Naive thymus-derived CD4-positive, alpha-beta T cell (primary cell): ENCODE measurements at regions not wholly inside any gene's neighbourhood (a gene's known extent, or its start where the extent isn't known, plus 50 kb on each side); places are given as distances from the start of the nearest gene placed in this dataset.

Experiments
- ATAC-seq: fragments of 150-1000 bp; cut with Tn5 transposase; 2 replicates; pipeline ENCODE4 v1.10.0; 2021; ENCODE audit warnings: mild to moderate bottlenecking, moderate library complexity
- CTCF ChIA-PET: fragments of 350-600 bp; sonication (Branson Sonifier 250); formaldehyde crosslinking; loops from one replicate; lab custom pipeline; 2021; ENCODE audit warnings: antibody characterized with exemption; lab: Charles Lee
- POLR2A ChIA-PET: fragments of 350-600 bp; sonication (Branson Sonifier 250); formaldehyde crosslinking; loops from one replicate; lab custom pipeline; 2021; ENCODE audit warnings: antibody characterized with exemption, inconsistent platforms; lab: Charles Lee
- DNase-seq, 9 donors: peaks; one replicate each; pipeline versions ENCODE4 v3.0.0 to v3.0.0-alpha.2; 2020 to 2022; ENCODE audit warnings: mixed read lengths in 1 of 9
- H3K27ac ChIP-seq: one replicate; pipeline ENCODE4 v1.7.0; 2013; ENCODE audit warnings: mild to moderate bottlenecking, low read depth, low read length, moderate library complexity
- H3K27me3 ChIP-seq, 2 donors: one replicate each; pipeline ENCODE4 v1.7.0; 2013; ENCODE audit warnings: low read length in 2 of 2, mild to moderate bottlenecking in 2 of 2, moderate library complexity in 2 of 2; ENCODE audit not compliant: control insufficient read depth in 2 of 2, insufficient read depth in 2 of 2
- H3K36me3 ChIP-seq, 3 experiments: 1 replicate in 2 of 3; 2 replicates in 1 of 3; pipeline ENCODE4 v1.7.0; 2013; ENCODE audit warnings: low read length in 3 of 3, mild to moderate bottlenecking in 3 of 3, moderate library complexity in 1 of 3; ENCODE audit not compliant: insufficient read depth in 3 of 3, control insufficient read depth in 2 of 3
- H3K4me1 ChIP-seq, 2 donors: one replicate each; pipeline ENCODE4 v1.7.0; 2013; ENCODE audit warnings: low read length in 2 of 2, mild to moderate bottlenecking in 2 of 2, moderate library complexity in 1 of 2; ENCODE audit not compliant: control insufficient read depth in 2 of 2, insufficient read depth in 2 of 2
- H3K4me3 ChIP-seq: 2 replicates; pipeline ENCODE4 v1.7.0; 2013; ENCODE audit warnings: mild to moderate bottlenecking, low read length
- H3K9me3 ChIP-seq, 3 experiments: 1 replicate in 2 of 3; 2 replicates in 1 of 3; pipeline ENCODE4 v1.7.0; 2013; ENCODE audit warnings: low read length in 3 of 3; ENCODE audit not compliant: control insufficient read depth in 2 of 3
- H3K27ac Mint-ChIP-seq, 9 donors: one replicate each; pipeline ENCODE4 v1.8.0; 2020 to 2022; ENCODE audit warnings: mixed read lengths in 9 of 9, mild to moderate bottlenecking in 8 of 9, moderate library complexity in 5 of 9, inconsistent platforms in 2 of 9
- H3K27me3 Mint-ChIP-seq, 5 donors: one replicate each; pipeline ENCODE4 v1.8.0; 2021 to 2022; ENCODE audit warnings: mixed read lengths in 5 of 5, mild to moderate bottlenecking in 1 of 5
- H3K36me3 Mint-ChIP-seq, 5 donors: one replicate each; pipeline ENCODE4 v1.8.0; 2020 to 2022; ENCODE audit warnings: mixed read lengths in 5 of 5, mild to moderate bottlenecking in 3 of 5, inconsistent platforms in 1 of 5
- H3K4me1 Mint-ChIP-seq, 7 donors: one replicate each; pipeline ENCODE4 v1.8.0; 2020 to 2022; ENCODE audit warnings: mixed read lengths in 7 of 7, mild to moderate bottlenecking in 3 of 7, inconsistent platforms in 1 of 7
- H3K4me3 Mint-ChIP-seq, 10 donors: one replicate each; pipeline ENCODE4 v1.8.0; 2020 to 2022; ENCODE audit warnings: mild to moderate bottlenecking in 10 of 10, mixed read lengths in 10 of 10, moderate library complexity in 6 of 10, inconsistent platforms in 2 of 10
- H3K9me3 Mint-ChIP-seq, 11 donors: one replicate each; pipeline ENCODE4 v1.8.0; 2020 to 2022; ENCODE audit warnings: mixed read lengths in 11 of 11, mild to moderate bottlenecking in 4 of 11, inconsistent platforms in 1 of 11, moderate library complexity in 1 of 11
- intact Hi-C, 2 donors: fragments of 100-400 bp; cut with micrococcal nuclease; formaldehyde crosslinking; loops; one replicate each; pipeline ENCODE4 v1.15.1; 2023

DNA sequence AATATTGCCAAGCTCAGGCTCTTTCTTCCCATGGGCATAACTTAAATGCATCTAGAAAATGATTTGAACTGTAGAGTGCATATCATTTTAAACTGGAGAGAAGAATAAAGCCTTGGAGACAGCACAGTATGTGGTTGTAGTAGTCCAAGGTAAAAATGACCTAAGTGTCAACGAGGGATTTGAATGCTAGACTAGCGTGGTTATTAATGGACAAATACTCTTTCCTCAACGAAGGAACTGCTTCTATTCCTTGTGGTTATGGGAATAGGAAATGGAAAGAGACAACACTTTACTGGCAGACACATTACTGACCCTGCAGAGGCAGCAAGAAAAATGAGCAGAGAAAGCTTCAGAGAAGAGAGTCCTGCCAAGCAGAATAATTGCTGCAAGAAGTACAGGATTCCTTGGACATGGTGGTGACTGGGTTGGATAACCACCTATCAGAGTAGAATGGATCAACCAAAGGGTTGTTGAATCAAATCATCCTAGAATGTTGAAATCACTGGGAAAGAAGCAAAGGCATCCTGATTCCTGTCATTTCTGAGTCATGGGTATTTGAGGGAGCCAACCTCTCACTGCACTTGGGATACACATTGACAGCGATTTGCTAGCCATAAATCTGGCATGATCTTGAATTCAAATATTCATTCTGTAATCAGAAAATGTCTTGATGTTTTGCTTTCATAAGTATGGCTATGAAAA, 258.1 kb upstream of the EPHA7 start:
- Mint-ChIP-seq H3K27ac (no peak overlapping the region), H3K4me3 (no peak overlapping the region), H3K27me3 (no peaks in the 10 kb centered on the region), H3K36me3 (no peaks in the 10 kb centered on the region), H3K9me3 (peaks cover 0 to 7% (median 3%) of the 10 kb centered on the region in 11 donors), H3K4me1 (no peaks in the 10 kb centered on the region)
- DNase-seq (no peak), ATAC-seq (no peak)
- CTCF ChIA-PET, result no interaction called here
- Histone ChIP-seq H3K27me3 (no peaks in the 10 kb centered on the region), H3K4me1 (no peaks in the 10 kb centered on the region), H3K9me3 (no peaks in the 10 kb centered on the region), H3K4me3 (no peak overlapping the region), H3K27ac (no peak overlapping the region), H3K36me3 (no peaks in the 10 kb centered on the region)
- intact Hi-C loops, result no loop called here
- POLR2A ChIA-PET, result no interaction called here

DNA sequence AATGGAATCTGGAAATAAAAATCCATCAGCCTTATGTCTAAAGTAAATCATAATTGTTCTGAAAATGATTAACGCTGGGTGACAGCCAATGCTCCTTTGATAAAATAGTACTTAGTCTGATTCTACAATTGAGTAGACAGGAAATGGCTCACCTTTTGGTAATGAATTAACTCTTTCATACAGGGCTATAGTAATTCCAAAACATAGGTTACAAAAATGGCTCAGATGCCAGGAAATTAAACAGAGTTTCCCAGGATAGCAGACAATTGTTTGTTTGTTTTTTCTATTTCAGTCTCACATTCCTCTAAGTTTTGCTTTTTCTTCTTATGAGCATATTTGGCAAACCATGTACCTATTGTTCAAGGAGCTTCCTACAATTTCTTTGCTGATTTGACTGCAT, 257.2 kb upstream of the EPHA7 start:
- no peaks in the 10 kb centered on the region for H3K36me3 ChIP-seq
- no peaks in the 10 kb centered on the region for H3K4me1 Mint-ChIP-seq
- H3K36me3 Mint-ChIP-seq, result no peaks in the 10 kb centered on the region
- H3K4me3 ChIP-seq, result no peak overlapping the region
- no peaks in the 10 kb centered on the region for H3K27me3 ChIP-seq
- H3K4me1 ChIP-seq, result no peaks in the 10 kb centered on the region
- H3K4me3 Mint-ChIP-seq, result no peak overlapping the region
- H3K9me3 Mint-ChIP-seq, result peaks cover 0 to 5% (median 0%) of the 10 kb centered on the region in 11 donors
- no peak overlapping the region for H3K27ac Mint-ChIP-seq
- ATAC-seq (no peak), DNase-seq (no peak)
- POLR2A ChIA-PET, result no interaction called here
- intact Hi-C loops, result no loop called here
- H3K27ac ChIP-seq, result no peak overlapping the region
- no peaks in the 10 kb centered on the region for H3K9me3 ChIP-seq
- no peaks in the 10 kb centered on the region for H3K27me3 Mint-ChIP-seq
- CTCF ChIA-PET, result no interaction called here

GRCh38 chr6:93675856-93676417, 256.6 kb upstream of the EPHA7 start:
- H3K9me3 ChIP-seq, result no peaks in the 10 kb centered on the region

DNA sequence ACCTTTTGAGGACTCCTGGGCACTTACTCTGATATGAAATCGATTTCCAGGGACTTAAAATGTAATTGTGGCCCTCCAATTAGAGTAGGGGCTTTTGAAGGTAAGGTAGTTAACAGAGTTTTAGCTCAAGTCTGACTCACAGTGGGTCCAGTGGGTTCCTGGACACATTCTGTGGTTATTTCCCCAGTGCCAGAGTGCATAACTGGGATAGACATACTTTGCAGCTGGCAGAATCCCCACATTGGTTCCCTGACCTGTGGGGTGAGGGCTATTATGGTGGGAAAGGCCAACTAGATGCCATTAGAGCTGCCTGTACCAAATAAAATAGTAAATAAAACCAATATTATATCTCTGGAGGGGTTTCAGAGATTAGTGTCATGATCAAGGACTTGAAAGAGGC, 243.8 kb upstream of the EPHA7 start:
- CTCF ChIA-PET, result no interaction called here
- intact Hi-C loops, result no loop called here
- ATAC-seq, result no peak
- no peaks in the 10 kb centered on the region for H3K36me3 Mint-ChIP-seq
- no peak for DNase-seq
- Histone ChIP-seq H3K9me3 (peaks cover 0 to 6% (median 0%) of the 10 kb centered on the region in 3 experiments), H3K27me3 (no peaks in the 10 kb centered on the region), H3K27ac (no peak overlapping the region), H3K4me1 (no peaks in the 10 kb centered on the region), H3K4me3 (no peak overlapping the region), H3K36me3 (no peaks in the 10 kb centered on the region)
- no peaks in the 10 kb centered on the region for H3K4me1 Mint-ChIP-seq
- POLR2A ChIA-PET, result no interaction called here
- peaks cover 0 to 15% (median 7%) of the 10 kb centered on the region in 11 donors for H3K9me3 Mint-ChIP-seq
- no peak overlapping the region for H3K4me3 Mint-ChIP-seq
- no peaks in the 10 kb centered on the region for H3K27me3 Mint-ChIP-seq
- no peak overlapping the region for H3K27ac Mint-ChIP-seq

More at GRCh38 chr6:93675856-93676417, 256.6 kb upstream of the EPHA7 start:
- H3K27me3 ChIP-seq, result no peaks in the 10 kb centered on the region
- H3K27me3 Mint-ChIP-seq, result no peaks in the 10 kb centered on the region
- DNase-seq (no peak), ATAC-seq (no peak)
- H3K4me3 ChIP-seq, result no peak overlapping the region
- H3K36me3 Mint-ChIP-seq, result no peaks in the 10 kb centered on the region
- POLR2A ChIA-PET, result no interaction called here
- CTCF ChIA-PET, result no interaction called here
- intact Hi-C loops, result no loop called here
- H3K27ac ChIP-seq, result no peak overlapping the region
- no peak overlapping the region for H3K27ac Mint-ChIP-seq
- H3K36me3 ChIP-seq, result no peaks in the 10 kb centered on the region
- no peak overlapping the region for H3K4me3 Mint-ChIP-seq
- no peaks in the 10 kb centered on the region for H3K4me1 Mint-ChIP-seq
- H3K9me3 Mint-ChIP-seq, result peaks cover 0 to 5% (median 0%) of the 10 kb centered on the region in 11 donors
- H3K4me1 ChIP-seq, result no peaks in the 10 kb centered on the region

DNA sequence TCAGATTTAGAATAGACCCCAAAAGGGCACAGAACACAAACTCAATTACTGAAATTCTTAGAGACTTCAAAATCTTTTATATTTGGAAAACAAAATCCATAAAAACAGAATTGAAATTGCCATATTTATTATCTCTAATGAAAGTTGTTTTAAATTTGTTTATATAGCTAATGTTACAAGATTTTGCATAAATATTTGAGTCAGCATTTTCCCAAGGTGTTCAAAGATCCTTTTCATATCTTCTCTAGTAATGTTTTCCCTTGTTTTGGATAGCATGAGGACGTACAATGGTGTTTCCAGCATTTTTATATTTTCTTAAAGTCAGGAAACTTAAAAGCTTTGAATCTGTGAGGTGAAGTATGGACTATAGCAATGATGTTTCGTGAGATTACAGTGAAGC, 235.2 kb upstream of the EPHA7 start:
- H3K27me3 ChIP-seq, result no peaks in the 10 kb centered on the region
- H3K36me3 ChIP-seq, result no peaks in the 10 kb centered on the region
- intact Hi-C loops, result no loop called here
- no peak for DNase-seq
- H3K9me3 Mint-ChIP-seq, result peaks cover 0 to 34% (median 4%) of the 10 kb centered on the region in 11 donors
- no peak overlapping the region for H3K27ac ChIP-seq
- ATAC-seq, result no peak
- H3K4me3 ChIP-seq, result no peak overlapping the region
- no peaks in the 10 kb centered on the region for H3K36me3 Mint-ChIP-seq
- POLR2A ChIA-PET, result no interaction called here
- no peaks in the 10 kb centered on the region for H3K4me1 ChIP-seq
- no peaks in the 10 kb centered on the region for H3K27me3 Mint-ChIP-seq
- H3K27ac Mint-ChIP-seq, result no peak overlapping the region
- no peaks in the 10 kb centered on the region for H3K4me1 Mint-ChIP-seq
- CTCF ChIA-PET, result no interaction called here
- H3K9me3 ChIP-seq, result no peaks in the 10 kb centered on the region
- H3K4me3 Mint-ChIP-seq, result no peak overlapping the region

DNA sequence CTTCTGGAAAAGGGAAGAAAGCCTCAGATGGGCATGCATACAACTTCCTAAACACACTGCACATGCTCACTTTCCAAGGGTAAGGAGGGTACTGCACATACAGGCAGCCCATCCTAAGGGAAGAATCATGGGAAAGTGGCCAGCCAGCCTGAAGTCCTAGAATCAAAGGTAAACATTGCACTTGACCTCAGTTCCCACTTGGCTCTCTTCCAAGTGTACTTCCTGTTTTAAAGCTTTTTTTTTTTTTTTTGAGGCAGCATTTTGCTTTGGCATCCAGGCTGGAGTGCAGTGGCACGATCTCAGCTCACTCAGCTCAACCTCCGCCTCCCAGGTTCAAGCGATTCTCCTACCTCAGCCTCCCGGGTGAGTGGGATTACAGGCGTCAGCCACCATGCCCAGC, 225.3 kb upstream of the EPHA7 start:
- ChIA-PET CTCF (no interaction called here), POLR2A (no interaction called here)
- ATAC-seq (no peak), DNase-seq (no peak)
- no peaks in the 10 kb centered on the region for H3K36me3 ChIP-seq
- no peak overlapping the region for H3K4me3 ChIP-seq
- no peaks in the 10 kb centered on the region for H3K27me3 Mint-ChIP-seq
- H3K4me1 Mint-ChIP-seq, result no peaks in the 10 kb centered on the region
- H3K27me3 ChIP-seq, result no peaks in the 10 kb centered on the region
- H3K36me3 Mint-ChIP-seq, result no peaks in the 10 kb centered on the region
- no peaks in the 10 kb centered on the region for H3K4me1 ChIP-seq
- H3K9me3 ChIP-seq, result no peaks in the 10 kb centered on the region
- H3K27ac Mint-ChIP-seq, result no peak overlapping the region
- H3K9me3 Mint-ChIP-seq, result peaks cover 0 to 23% (median 5%) of the 10 kb centered on the region in 11 donors
- H3K27ac ChIP-seq, result no peak overlapping the region
- H3K4me3 Mint-ChIP-seq, result no peak overlapping the region
- intact Hi-C loops, result no loop called here

DNA sequence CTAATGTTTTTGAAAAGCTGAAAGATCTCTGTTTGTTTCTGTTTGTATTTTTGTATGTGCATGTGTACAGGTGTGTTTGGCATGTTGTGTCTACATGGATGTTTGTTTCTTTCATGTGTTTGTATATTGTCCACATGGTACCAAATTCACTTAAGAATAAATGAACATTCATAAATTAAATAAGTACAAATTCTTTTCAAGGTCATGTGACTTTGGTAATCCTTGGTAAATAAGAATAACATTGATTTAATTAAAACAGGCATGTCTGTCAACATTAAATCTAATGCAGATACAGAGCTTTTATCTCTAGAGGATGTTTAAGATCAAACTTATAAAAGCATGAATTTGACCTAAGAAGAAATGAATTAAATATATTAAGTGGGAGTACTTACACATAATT, 219.8 kb upstream of the EPHA7 start:
- no peaks in the 10 kb centered on the region for H3K36me3 ChIP-seq
- ChIA-PET POLR2A (no interaction called here), CTCF (no interaction called here)
- no peaks in the 10 kb centered on the region for H3K9me3 ChIP-seq
- intact Hi-C loops, result no loop called here
- no peaks in the 10 kb centered on the region for H3K27me3 Mint-ChIP-seq
- peaks cover 0 to 3% (median 0%) of the 10 kb centered on the region in 5 donors for H3K36me3 Mint-ChIP-seq
- DNase-seq (no peak), ATAC-seq (no peak)
- no peaks in the 10 kb centered on the region for H3K4me1 Mint-ChIP-seq
- no peaks in the 10 kb centered on the region for H3K27me3 ChIP-seq
- no peak overlapping the region for H3K4me3 ChIP-seq
- H3K4me1 ChIP-seq, result no peaks in the 10 kb centered on the region
- no peak overlapping the region for H3K4me3 Mint-ChIP-seq
- H3K27ac Mint-ChIP-seq, result no peak overlapping the region
- H3K9me3 Mint-ChIP-seq, result peaks cover 0 to 18% (median 4%) of the 10 kb centered on the region in 11 donors
- H3K27ac ChIP-seq, result no peak overlapping the region
